ENCODE measurements at regions not wholly inside any gene's neighbourhood (a gene's known extent, or its start where the extent isn't known, plus 50 kb on each side); places are given as distances from the start of the nearest gene placed in this dataset.
"Not testable (repeated sequence)": the region's sequence is repeated elsewhere in the genome, so short reads cannot be mapped to it uniquely, and the experiment has no call there.

- H3K9me3 Mint-ChIP-seq, result peaks cover 1 to 3% of the 10 kb centered on the region in 2 donors
- H3K4me1 Mint-ChIP-seq (ENCODE audit: low read depth), result no peaks in the 10 kb centered on the region
- peak overlapping the region in 1 of 2 donors; percentile 27 for H3K4me3 Mint-ChIP-seq
- peaks cover 10% of the 10 kb centered on the region for H3K27me3 Mint-ChIP-seq (ENCODE audit: low read depth)
- H3K27ac Mint-ChIP-seq, result no peak overlapping the region
- DNase-seq (no peak), ATAC-seq (replicated peaks in 1 of 2) (no peak)
- peaks cover 2 to 3% of the 10 kb centered on the region in 2 donors for H3K36me3 Mint-ChIP-seq (ENCODE audit: insufficient read depth in 2 of 2)
Measured at GRCh38 chr10:55629793-55630490, 731.1 kb downstream of the ZWINT start.

- DNase-seq (no peak), ATAC-seq (replicated peaks in 1 of 2) (no peak)
- no peaks in the 10 kb centered on the region for H3K4me1 Mint-ChIP-seq (ENCODE audit: low read depth)
- peaks cover 2 to 3% of the 10 kb centered on the region in 2 donors for H3K36me3 Mint-ChIP-seq (ENCODE audit: insufficient read depth in 2 of 2)
- no peak overlapping the region for H3K27ac Mint-ChIP-seq
- H3K9me3 Mint-ChIP-seq, result peaks cover 1 to 3% of the 10 kb centered on the region in 2 donors
- H3K4me3 Mint-ChIP-seq, result no peak overlapping the region
- peaks cover 10% of the 10 kb centered on the region for H3K27me3 Mint-ChIP-seq (ENCODE audit: low read depth)
Measured at GRCh38 chr10:55628260-55628701, 732.8 kb downstream of the ZWINT start.

GRCh38 chr10:55627501-55628051 is 733.5 kb downstream of the ZWINT start:
- H3K9me3 Mint-ChIP-seq, result peaks cover 1 to 3% of the 10 kb centered on the region in 2 donors
- H3K27me3 Mint-ChIP-seq (ENCODE audit: low read depth), result peaks cover 10% of the 10 kb centered on the region
- H3K4me3 Mint-ChIP-seq, result no peak overlapping the region
- DNase-seq (no peak), ATAC-seq (replicated peaks in 1 of 2) (no peak)
- H3K36me3 Mint-ChIP-seq (ENCODE audit: insufficient read depth in 2 of 2), result peaks cover 2 to 3% of the 10 kb centered on the region in 2 donors
- no peaks in the 10 kb centered on the region for H3K4me1 Mint-ChIP-seq (ENCODE audit: low read depth)
- H3K27ac Mint-ChIP-seq, result no peak overlapping the region

- ATAC-seq (replicated peaks in 1 of 2); H3K27ac Mint-ChIP-seq; H3K36me3 Mint-ChIP-seq (ENCODE audit: insufficient read depth in 2 of 2); H3K4me1 Mint-ChIP-seq (ENCODE audit: low read depth); H3K27me3 Mint-ChIP-seq (ENCODE audit: low read depth); H3K4me3 Mint-ChIP-seq; H3K9me3 Mint-ChIP-seq; DNase-seq: not testable (repeated sequence)
Measured at GRCh38 chr10:55601690-55602478, 759.2 kb downstream of the ZWINT start.

- no peaks in the 10 kb centered on the region for H3K36me3 Mint-ChIP-seq (ENCODE audit: insufficient read depth in 2 of 2)
- H3K9me3 Mint-ChIP-seq, result peaks cover 5 to 8% of the 10 kb centered on the region in 2 donors
- no peak overlapping the region for H3K27ac Mint-ChIP-seq
- H3K27me3 Mint-ChIP-seq (ENCODE audit: low read depth), result no peaks in the 10 kb centered on the region
- no peaks in the 10 kb centered on the region for H3K4me1 Mint-ChIP-seq (ENCODE audit: low read depth)
- ATAC-seq (replicated peaks in 1 of 2), result no peak
- H3K4me3 Mint-ChIP-seq, result no peak overlapping the region
- DNase-seq, result no peak
Measured at GRCh38 chr10:55551603-55552002, 750.6 kb upstream of the PCDH15 start.

GRCh38 chr10:55550236-55550635 is 749.2 kb upstream of the PCDH15 start:
- H3K27me3 Mint-ChIP-seq (ENCODE audit: low read depth), result no peaks in the 10 kb centered on the region
- H3K4me1 Mint-ChIP-seq (ENCODE audit: low read depth), result no peaks in the 10 kb centered on the region
- ATAC-seq (replicated peaks in 1 of 2) (no peak), DNase-seq (no peak)
- no peak overlapping the region for H3K4me3 Mint-ChIP-seq
- H3K27ac Mint-ChIP-seq, result no peak overlapping the region
- H3K36me3 Mint-ChIP-seq (ENCODE audit: insufficient read depth in 2 of 2), result no peaks in the 10 kb centered on the region
- peaks cover 7 to 9% of the 10 kb centered on the region in 2 donors for H3K9me3 Mint-ChIP-seq

- not testable (repeated sequence) for DNase-seq; H3K4me1 Mint-ChIP-seq (ENCODE audit: low read depth); H3K27ac Mint-ChIP-seq; ATAC-seq (replicated peaks in 1 of 2); H3K27me3 Mint-ChIP-seq (ENCODE audit: low read depth); H3K36me3 Mint-ChIP-seq (ENCODE audit: insufficient read depth in 2 of 2); H3K4me3 Mint-ChIP-seq
- peaks cover 2 to 11% of the 10 kb centered on the region in 2 donors for H3K9me3 Mint-ChIP-seq
Measured at GRCh38 chr10:55537497-55537896, 736.5 kb upstream of the PCDH15 start.

- Mint-ChIP-seq H3K36me3 (ENCODE audit: insufficient read depth in 2 of 2) (no peaks in the 10 kb centered on the region), H3K27me3 (ENCODE audit: low read depth) (no peaks in the 10 kb centered on the region), H3K9me3 (peaks cover 8 to 13% of the 10 kb centered on the region in 2 donors), H3K27ac (no peak overlapping the region), H3K4me3 (no peak overlapping the region), H3K4me1 (ENCODE audit: low read depth) (no peaks in the 10 kb centered on the region)
- DNase-seq (no peak), ATAC-seq (replicated peaks in 1 of 2) (no peak)
Measured at GRCh38 chr10:55519264-55519663, 718.2 kb upstream of the PCDH15 start.

GRCh38 chr10:55518416-55518815 is 717.4 kb upstream of the PCDH15 start:
- ATAC-seq (replicated peaks in 1 of 2); H3K27ac Mint-ChIP-seq; DNase-seq; H3K4me1 Mint-ChIP-seq (ENCODE audit: low read depth); H3K36me3 Mint-ChIP-seq (ENCODE audit: insufficient read depth in 2 of 2); H3K27me3 Mint-ChIP-seq (ENCODE audit: low read depth); H3K4me3 Mint-ChIP-seq: not testable (repeated sequence)
- H3K9me3 Mint-ChIP-seq, result peaks cover 8 to 12% of the 10 kb centered on the region in 2 donors

GRCh38 chr10:55509168-55509567 is 708.1 kb upstream of the PCDH15 start:
- Mint-ChIP-seq H3K27me3 (ENCODE audit: low read depth) (no peaks in the 10 kb centered on the region), H3K4me1 (ENCODE audit: low read depth) (no peaks in the 10 kb centered on the region), H3K27ac (no peak overlapping the region), H3K4me3 (no peak overlapping the region), H3K36me3 (ENCODE audit: insufficient read depth in 2 of 2) (no peaks in the 10 kb centered on the region), H3K9me3 (peaks cover 1 to 2% of the 10 kb centered on the region in 2 donors)
- DNase-seq (no peak), ATAC-seq (replicated peaks in 1 of 2) (no peak)

- H3K36me3 Mint-ChIP-seq (ENCODE audit: insufficient read depth in 2 of 2), result no peaks in the 10 kb centered on the region
- H3K9me3 Mint-ChIP-seq, result peaks cover 2% of the 10 kb centered on the region in 2 donors
- no peaks in the 10 kb centered on the region for H3K27me3 Mint-ChIP-seq (ENCODE audit: low read depth)
- no peak overlapping the region for H3K27ac Mint-ChIP-seq
- no peak overlapping the region for H3K4me3 Mint-ChIP-seq
- H3K4me1 Mint-ChIP-seq (ENCODE audit: low read depth), result no peaks in the 10 kb centered on the region
- no peak for ATAC-seq (replicated peaks in 1 of 2)
- DNase-seq, result no peak
Measured at GRCh38 chr10:55500931-55501559, 700.0 kb upstream of the PCDH15 start.

- peaks cover 1 to 2% of the 10 kb centered on the region in 2 donors for H3K9me3 Mint-ChIP-seq
- no peak overlapping the region for H3K4me3 Mint-ChIP-seq
- DNase-seq (no peak), ATAC-seq (replicated peaks in 1 of 2) (no peak)
- H3K36me3 Mint-ChIP-seq (ENCODE audit: insufficient read depth in 2 of 2), result no peaks in the 10 kb centered on the region
- H3K27me3 Mint-ChIP-seq (ENCODE audit: low read depth), result no peaks in the 10 kb centered on the region
- no peak overlapping the region for H3K27ac Mint-ChIP-seq
- H3K4me1 Mint-ChIP-seq (ENCODE audit: low read depth), result no peaks in the 10 kb centered on the region
Measured at GRCh38 chr10:55497893-55498499, 697.0 kb upstream of the PCDH15 start.

Data from activated T-cell treated with anti-CD3 and anti-CD28 coated beads, Interleukin-2, amount 50 U/mL, for 72 hours (primary cell).